K562 (cell line): ENCODE measurements at regions not wholly inside any gene's neighbourhood (a gene's known extent, or its start where the extent isn't known, plus 50 kb on each side); places are given as distances from the start of the nearest gene placed in this dataset.
A peak's percentile ranks its signal among the peaks of the same experiment; 100 is the strongest.

ENCODE experiments used
- ARID3A ChIP-seq: IDR thresholded peaks from 2 replicates; pipeline ENCODE4 v1.6.1; 2012; ENCODE audit warnings: low read depth, low read length, improper control_type of control experiment, borderline replicate concordance
- DNMT1 ChIP-seq: fragments of 450-650 bp; IDR thresholded peaks from 2 replicates; pipeline ENCODE4 v1.6.1; 2016; ENCODE audit warnings: antibody characterized with exemption, mild to moderate bottlenecking
- GABPB1 ChIP-seq: sonication (generic); formaldehyde crosslinking; IDR thresholded peaks from 2 replicates; pipeline ENCODE4 v1.8.0; 2022; ENCODE audit warnings: mild to moderate bottlenecking, missing genetic modification reagents
- HMGN3 ChIP-seq: IDR thresholded peaks from 2 replicates; pipeline ENCODE4 v1.6.1; 2011; ENCODE audit warnings: borderline replicate concordance, low read depth, mild to moderate bottlenecking, mixed read lengths, low read length; ENCODE audit not compliant: insufficient read length; ENCODE audit errors: extremely low read depth
- HSF4 ChIP-seq: fragments of 250-450 bp; sonication (Bioruptor Pico); IDR thresholded peaks from 2 replicates; pipeline ENCODE4 v2.1.2; 2022; ENCODE audit warnings: mild to moderate bottlenecking, moderate library complexity, borderline replicate concordance
- MEIS2 ChIP-seq: fragments of 450-650 bp; IDR thresholded peaks from 2 replicates; pipeline ENCODE4 v1.6.1; 2014; ENCODE audit warnings: mild to moderate bottlenecking; ENCODE audit not compliant: partially characterized antibody
- NRF1 ChIP-seq, 2 experiments: fragments of 450-650 bp; IDR thresholded peaks in 1 of 2; conservative IDR thresholded peaks in 1 of 2; 2 replicates each; pipeline ENCODE4 v1.6.1; 2014; ENCODE audit warnings: mild to moderate bottlenecking in 2 of 2
- OTX1 ChIP-seq: fragments of 450-650 bp; formaldehyde crosslinking; IDR thresholded peaks from 2 replicates; pipeline ENCODE4 v1.4.0; 2022; ENCODE audit warnings: mild to moderate bottlenecking
- POLR2A ChIP-seq: fragments of 450-650 bp; conservative IDR thresholded peaks from 2 replicates; pipeline ENCODE4 v1.6.1; 2016
- PPARD ChIP-seq: fragments of 250-450 bp; sonication (Bioruptor Pico); IDR thresholded peaks from 2 replicates; pipeline ENCODE4 v1.8.0; 2022; ENCODE audit warnings: inconsistent platforms, mild to moderate bottlenecking, moderate library complexity
- RBM14 ChIP-seq: fragments of 200-400 bp; formaldehyde crosslinking; IDR thresholded peaks from 2 replicates; pipeline ENCODE4 v1.6.1; 2018; ENCODE audit warnings: low read depth, mild to moderate bottlenecking, low read length, moderate library complexity, borderline replicate concordance; ENCODE audit not compliant: insufficient read depth
- RBM22 ChIP-seq: fragments of 200-400 bp; formaldehyde crosslinking; IDR thresholded peaks from 2 replicates; pipeline ENCODE4 v1.6.1; 2018; ENCODE audit warnings: low read length, low read depth; ENCODE audit not compliant: poor library complexity, severe bottlenecking
- RNF219 ChIP-seq: fragments of 250-450 bp; sonication (Bioruptor Pico); IDR thresholded peaks from 2 replicates; pipeline ENCODE4 v1.5.0; 2022; ENCODE audit warnings: mild to moderate bottlenecking
- RUNX1 ChIP-seq: sonication (generic); IDR thresholded peaks from 2 replicates; pipeline ENCODE4 v1.6.1; 2016; ENCODE audit warnings: antibody characterized with exemption, low read depth
- SIN3A ChIP-seq, 2 experiments: fragments of 150-350 bp in 1 of 2; IDR thresholded peaks; 2 replicates each; pipeline ENCODE4 v1.6.1; 2011 to 2016; ENCODE audit warnings: borderline replicate concordance in 2 of 2, low read depth in 2 of 2, low read length in 2 of 2, mild to moderate bottlenecking in 2 of 2, moderate library complexity in 2 of 2; ENCODE audit not compliant: control insufficient read depth in 1 of 2
- SIRT6 ChIP-seq: IDR thresholded peaks from one replicate; pipeline ENCODE4 v1.6.1; 2012; ENCODE audit warnings: low read depth, mild to moderate bottlenecking, control low read depth, inconsistent platforms, low read length, moderate library complexity
- SMARCE1 ChIP-seq: fragments of 450-650 bp; IDR thresholded peaks from 2 replicates; pipeline ENCODE4 v1.7.1; 2016; ENCODE audit warnings: mild to moderate bottlenecking
- ZBTB12 ChIP-seq: fragments of 250-450 bp; sonication (Bioruptor Pico); IDR thresholded peaks from 2 replicates; pipeline ENCODE4 v1.4.0; 2020
- ZBTB43 ChIP-seq: sonication (generic); formaldehyde crosslinking; IDR thresholded peaks from 2 replicates; pipeline ENCODE4 v1.8.0; 2023; ENCODE audit warnings: mild to moderate bottlenecking, missing genetic modification reagents
- ZNF184 ChIP-seq: sonication (generic); formaldehyde crosslinking; IDR thresholded peaks from 2 replicates; pipeline ENCODE4 v1.5.0; 2020; ENCODE audit warnings: missing genetic modification reagents
- ZNF436 ChIP-seq: fragments of 250-450, 450-650 bp; sonication (Bioruptor Pico); formaldehyde crosslinking; IDR thresholded peaks from 2 replicates; pipeline ENCODE4 v1.7.0; 2020; ENCODE audit warnings: mild to moderate bottlenecking

- TF ChIP-seq RNF219 (no peak), GABPB1 (CRISPR knock-in tag) (no peak; the same call in 1 of the 2 replicates), SMARCE1 (peak; percentile 78), RBM14 (no peak), HMGN3 (peak; percentile 98), RBM22 (peak; percentile 68), OTX1 (CRISPR knock-in tag) (no peak), ZBTB43 (no peak), ZBTB12 (no peak), MEIS2 (peak; percentile 88), NRF1 (conservative IDR thresholded peaks at IDR 0.05 in 1 of 2, IDR thresholded peaks at IDR 0.05 in 1 of 2) (peak; percentile 39 to 61; a peak in 3 of 4 replicates), POLR2A (peak; percentile 52), SIRT6 (no peak), RUNX1 (no peak), ZNF436 (CRISPR knock-in tag) (no peak), SIN3A (IDR thresholded peaks at IDR 0.05; ENCODE audit: borderline replicate concordance in 2 of 2, control insufficient read depth in 1 of 2, low read depth in 2 of 2, low read length in 2 of 2) (peak; percentile 30 to 51; a peak in 2 of 4 replicates), HSF4 (CRISPR knock-in tag) (no peak), ZNF184 (no peak), DNMT1 (no peak), PPARD (CRISPR knock-in tag) (no peak), ARID3A (no peak)
Measured at GRCh38 chr16:85561248-85562092, 51.7 kb upstream of the GSE1 start (continued).
